ENCODE measurements at regions not wholly inside any gene's neighbourhood (a gene's known extent, or its start where the extent isn't known, plus 50 kb on each side); places are given as distances from the start of the nearest gene placed in this dataset.

GRCh38 chr10:44685220-44685619 lies 225.9 kb upstream of the TMEM72 start:
- Histone ChIP-seq H3K27ac (ENCODE audit: low read depth, low read length) (no peak overlapping the region), H3K4me3 (ENCODE audit: low read length in 2 of 2) (no peak overlapping the region), H3K36me3 (ENCODE audit: insufficient read depth, low read length) (no peaks in the 10 kb centered on the region), H3K27me3 (ENCODE audit: insufficient read depth, low read length) (peaks cover 3% of the 10 kb centered on the region), H3K4me1 (ENCODE audit: insufficient read depth, low read length) (no peaks in the 10 kb centered on the region), H3K9me3 (ENCODE audit: control insufficient read depth in 1 of 2, low read length in 2 of 2) (no peaks in the 10 kb centered on the region)
- H3K36me3 Mint-ChIP-seq = no peaks in the 10 kb centered on the region
- no peak overlapping the region for H3K27ac Mint-ChIP-seq
- intact Hi-C loops (cut with micrococcal nuclease) = no loop called here
- H3K27me3 Mint-ChIP-seq = peaks cover 0 to 4% of the 10 kb centered on the region in 2 donors
- peaks cover 0 to 7% (median 0%) of the 10 kb centered on the region in 8 donors for H3K9me3 Mint-ChIP-seq
- DNase-seq = no peak
- POLR2A ChIA-PET (ENCODE audit: partially characterized antibody) = no interaction called here
- H3K4me1 Mint-ChIP-seq = no peaks in the 10 kb centered on the region
- CTCF ChIA-PET (ENCODE audit: partially characterized antibody) = no interaction called here
- H3K4me3 Mint-ChIP-seq = no peak overlapping the region

GRCh38 chr10:44685747-44686146 lies 225.4 kb upstream of the TMEM72 start:
- H3K27me3 ChIP-seq (ENCODE audit: insufficient read depth, low read length) = peaks cover 3% of the 10 kb centered on the region
- ChIA-PET CTCF (ENCODE audit: partially characterized antibody) (no interaction called here), POLR2A (ENCODE audit: partially characterized antibody) (no interaction called here)
- no peaks in the 10 kb centered on the region for H3K4me1 ChIP-seq (ENCODE audit: insufficient read depth, low read length)
- no peaks in the 10 kb centered on the region for H3K9me3 ChIP-seq (ENCODE audit: control insufficient read depth in 1 of 2, low read length in 2 of 2)
- no peak overlapping the region for H3K27ac ChIP-seq (ENCODE audit: low read depth, low read length)
- no peaks in the 10 kb centered on the region for H3K36me3 ChIP-seq (ENCODE audit: insufficient read depth, low read length)
- Mint-ChIP-seq H3K9me3 (peaks cover 0 to 7% (median 0%) of the 10 kb centered on the region in 8 donors), H3K27ac (no peak overlapping the region), H3K36me3 (no peaks in the 10 kb centered on the region), H3K27me3 (peaks cover 0 to 5% of the 10 kb centered on the region in 2 donors), H3K4me1 (no peaks in the 10 kb centered on the region), H3K4me3 (no peak overlapping the region)
- no peak for DNase-seq
- H3K4me3 ChIP-seq (ENCODE audit: low read length in 2 of 2) = no peak overlapping the region
- intact Hi-C loops (cut with micrococcal nuclease) = no loop called here

GRCh38 chr10:44689368-44689767 lies 221.8 kb upstream of the TMEM72 start:
- Mint-ChIP-seq H3K9me3 (peaks cover 0 to 7% (median 2%) of the 10 kb centered on the region in 8 donors), H3K27ac (no peak overlapping the region), H3K4me1 (no peaks in the 10 kb centered on the region), H3K4me3 (no peak overlapping the region), H3K36me3 (no peaks in the 10 kb centered on the region), H3K27me3 (peaks cover 0 to 5% of the 10 kb centered on the region in 2 donors)
- DNase-seq = no peak
- Histone ChIP-seq H3K27me3 (ENCODE audit: insufficient read depth, low read length) (peaks cover 3% of the 10 kb centered on the region), H3K36me3 (ENCODE audit: insufficient read depth, low read length) (no peaks in the 10 kb centered on the region), H3K4me1 (ENCODE audit: insufficient read depth, low read length) (no peaks in the 10 kb centered on the region), H3K9me3 (ENCODE audit: control insufficient read depth in 1 of 2, low read length in 2 of 2) (no peaks in the 10 kb centered on the region), H3K27ac (ENCODE audit: low read depth, low read length) (no peak overlapping the region), H3K4me3 (ENCODE audit: low read length in 2 of 2) (no peak overlapping the region)
- ChIA-PET CTCF (ENCODE audit: partially characterized antibody) (interaction anchor here (1.2 kb wide), 1 partner anchor 168 kb away, joined by 4 read pairs; no protein-coding TSS in a partner anchor), POLR2A (ENCODE audit: partially characterized antibody) (no interaction called here)
- intact Hi-C loops (cut with micrococcal nuclease) = no loop called here

- H3K36me3 Mint-ChIP-seq = no peaks in the 10 kb centered on the region
- no peak overlapping the region for H3K4me3 Mint-ChIP-seq
- Histone ChIP-seq H3K9me3 (ENCODE audit: control insufficient read depth in 1 of 2, low read length in 2 of 2) (no peaks in the 10 kb centered on the region), H3K4me3 (ENCODE audit: low read length in 2 of 2) (no peak overlapping the region), H3K4me1 (ENCODE audit: insufficient read depth, low read length) (no peaks in the 10 kb centered on the region), H3K27ac (ENCODE audit: low read depth, low read length) (no peak overlapping the region), H3K36me3 (ENCODE audit: insufficient read depth, low read length) (no peaks in the 10 kb centered on the region), H3K27me3 (ENCODE audit: insufficient read depth, low read length) (no peaks in the 10 kb centered on the region)
- intact Hi-C loops (cut with micrococcal nuclease) = no loop called here
- H3K27ac Mint-ChIP-seq = no peak overlapping the region
- ChIA-PET CTCF (ENCODE audit: partially characterized antibody) (no interaction called here), POLR2A (ENCODE audit: partially characterized antibody) (no interaction called here)
- no peaks in the 10 kb centered on the region for H3K4me1 Mint-ChIP-seq
- no peak for DNase-seq
- H3K9me3 Mint-ChIP-seq = peaks cover 0 to 16% (median 5%) of the 10 kb centered on the region in 8 donors
- H3K27me3 Mint-ChIP-seq = no peaks in the 10 kb centered on the region
Observed at GRCh38 chr10:44696496-44696895, 214.6 kb upstream of the TMEM72 start.

GRCh38 chr10:44697116-44697515 lies 214.0 kb upstream of the TMEM72 start:
- no peaks in the 10 kb centered on the region for H3K27me3 ChIP-seq (ENCODE audit: insufficient read depth, low read length)
- no peaks in the 10 kb centered on the region for H3K4me1 ChIP-seq (ENCODE audit: insufficient read depth, low read length)
- no peaks in the 10 kb centered on the region for H3K27me3 Mint-ChIP-seq
- H3K9me3 Mint-ChIP-seq = peaks cover 0 to 22% (median 6%) of the 10 kb centered on the region in 8 donors
- CTCF ChIA-PET (ENCODE audit: partially characterized antibody) = no interaction called here
- POLR2A ChIA-PET (ENCODE audit: partially characterized antibody) = no interaction called here
- no peak for DNase-seq
- no peaks in the 10 kb centered on the region for H3K4me1 Mint-ChIP-seq
- H3K36me3 Mint-ChIP-seq = no peaks in the 10 kb centered on the region
- no peak overlapping the region for H3K4me3 ChIP-seq (ENCODE audit: low read length in 2 of 2)
- H3K27ac ChIP-seq (ENCODE audit: low read depth, low read length) = no peak overlapping the region
- no peaks in the 10 kb centered on the region for H3K9me3 ChIP-seq (ENCODE audit: control insufficient read depth in 1 of 2, low read length in 2 of 2)
- intact Hi-C loops (cut with micrococcal nuclease) = no loop called here
- no peak overlapping the region for H3K27ac Mint-ChIP-seq
- H3K36me3 ChIP-seq (ENCODE audit: insufficient read depth, low read length) = no peaks in the 10 kb centered on the region
- no peak overlapping the region for H3K4me3 Mint-ChIP-seq

GRCh38 chr10:44702531-44702930 lies 208.6 kb upstream of the TMEM72 start:
- Mint-ChIP-seq H3K36me3 (no peaks in the 10 kb centered on the region), H3K27me3 (no peaks in the 10 kb centered on the region), H3K27ac (no peak overlapping the region), H3K9me3 (peaks cover 4 to 51% (median 19%) of the 10 kb centered on the region in 8 donors), H3K4me1 (no peaks in the 10 kb centered on the region), H3K4me3 (no peak overlapping the region)
- POLR2A ChIA-PET (ENCODE audit: partially characterized antibody) = no interaction called here
- Histone ChIP-seq H3K27ac (ENCODE audit: low read depth, low read length) (no peak overlapping the region), H3K9me3 (ENCODE audit: control insufficient read depth in 1 of 2, low read length in 2 of 2) (no peaks in the 10 kb centered on the region), H3K27me3 (ENCODE audit: insufficient read depth, low read length) (no peaks in the 10 kb centered on the region), H3K4me1 (ENCODE audit: insufficient read depth, low read length) (no peaks in the 10 kb centered on the region), H3K4me3 (ENCODE audit: low read length in 2 of 2) (no peak overlapping the region), H3K36me3 (ENCODE audit: insufficient read depth, low read length) (no peaks in the 10 kb centered on the region)
- DNase-seq = no peak
- CTCF ChIA-PET (ENCODE audit: partially characterized antibody) = no interaction called here
- intact Hi-C loops (cut with micrococcal nuclease) = no loop called here

GRCh38 chr10:44703241-44704155 lies 207.6 kb upstream of the TMEM72 start:
- Histone ChIP-seq H3K27ac (ENCODE audit: low read depth, low read length) (no peak overlapping the region), H3K27me3 (ENCODE audit: insufficient read depth, low read length) (no peaks in the 10 kb centered on the region), H3K4me3 (ENCODE audit: low read length in 2 of 2) (no peak overlapping the region), H3K36me3 (ENCODE audit: insufficient read depth, low read length) (no peaks in the 10 kb centered on the region), H3K4me1 (ENCODE audit: insufficient read depth, low read length) (no peaks in the 10 kb centered on the region), H3K9me3 (ENCODE audit: control insufficient read depth in 1 of 2, low read length in 2 of 2) (no peaks in the 10 kb centered on the region)
- Mint-ChIP-seq H3K4me1 (no peaks in the 10 kb centered on the region), H3K27ac (no peak overlapping the region), H3K36me3 (no peaks in the 10 kb centered on the region), H3K27me3 (no peaks in the 10 kb centered on the region), H3K9me3 (peaks cover 4 to 51% (median 19%) of the 10 kb centered on the region in 8 donors), H3K4me3 (no peak overlapping the region)
- CTCF ChIA-PET (ENCODE audit: partially characterized antibody) = no interaction called here
- POLR2A ChIA-PET (ENCODE audit: partially characterized antibody) = no interaction called here
- intact Hi-C loops (cut with micrococcal nuclease) = no loop called here
- DNase-seq = no peak

Data from CD4-positive, alpha-beta memory T cell (primary cell).